H9 (cell line): ENCODE measurements at regions not wholly inside any gene's neighbourhood (a gene's known extent, or its start where the extent isn't known, plus 50 kb on each side); places are given as distances from the start of the nearest gene placed in this dataset.
"Not testable (repeated sequence)": the region's sequence is repeated elsewhere in the genome, so short reads cannot be mapped to it uniquely, and the experiment has no call there.

Experiments used
- DNase-seq: peaks from one replicate; pipeline ENCODE4 v3.0.0-alpha.2; 2017
- H2AFZ ChIP-seq: one replicate; pipeline ENCODE4 v1.6.1; 2013; ENCODE audit warnings: mild to moderate bottlenecking, low read length, control low read depth, moderate library complexity
- H2AK5ac ChIP-seq: 2 replicates; pipeline ENCODE4 v1.6.1; 2013; ENCODE audit warnings: low read length, control low read depth, mixed read lengths; ENCODE audit not compliant: insufficient read length
- H2BK120ac ChIP-seq: one replicate; pipeline ENCODE4 v1.6.1; 2013; ENCODE audit warnings: low read depth, mild to moderate bottlenecking, low read length, control low read depth, inconsistent platforms; ENCODE audit not compliant: poor library complexity, severe bottlenecking
- H2BK12ac ChIP-seq: 2 replicates; pipeline ENCODE4 v1.6.1; 2013; ENCODE audit warnings: low read length, control low read depth, mixed read lengths, low read depth; ENCODE audit not compliant: insufficient read length
- H2BK15ac ChIP-seq: 2 replicates; pipeline ENCODE4 v1.6.1; 2013; ENCODE audit warnings: low read depth, low read length, control low read depth
- H2BK20ac ChIP-seq: one replicate; pipeline ENCODE4 v1.6.1; 2013; ENCODE audit warnings: low read depth, mild to moderate bottlenecking, low read length, control low read depth, inconsistent platforms; ENCODE audit not compliant: poor library complexity, severe bottlenecking
- H2BK5ac ChIP-seq: 2 replicates; pipeline ENCODE4 v1.6.1; 2013; ENCODE audit warnings: low read length, control low read depth, mixed read lengths; ENCODE audit not compliant: insufficient read length
- H3K14ac ChIP-seq: 2 replicates; pipeline ENCODE4 v1.6.1; 2013; ENCODE audit warnings: low read length, control low read depth; ENCODE audit not compliant: insufficient read depth
- H3K18ac ChIP-seq: 2 replicates; pipeline ENCODE4 v1.6.1; 2013; ENCODE audit warnings: low read depth, mild to moderate bottlenecking, mixed read lengths, low read length, control low read depth; ENCODE audit not compliant: insufficient read length
- H3K23ac ChIP-seq: 2 replicates; pipeline ENCODE4 v1.6.1; 2013; ENCODE audit warnings: low read length, control low read depth, mixed read lengths, low read depth; ENCODE audit not compliant: insufficient read length
- H3K23me2 ChIP-seq: 2 replicates; pipeline ENCODE4 v1.6.1; 2013; ENCODE audit warnings: low read depth, mild to moderate bottlenecking, mixed read lengths, low read length, control low read depth; ENCODE audit not compliant: insufficient read length, poor library complexity, severe bottlenecking
- H3K27ac ChIP-seq: 2 replicates; pipeline ENCODE4 v1.5.1; 2013; ENCODE audit warnings: low read length, control low read depth, mixed read lengths, low read depth; ENCODE audit not compliant: insufficient read length
- H3K27me3 ChIP-seq: 2 replicates; pipeline ENCODE4 v1.6.1; 2013; ENCODE audit warnings: low read length, control low read depth, inconsistent platforms; ENCODE audit not compliant: insufficient read depth
- H3K4ac ChIP-seq: 2 replicates; pipeline ENCODE4 v1.6.1; 2013; ENCODE audit warnings: low read depth, mild to moderate bottlenecking, control low read depth, inconsistent platforms, low read length, moderate library complexity
- H3K4me1 ChIP-seq: 2 replicates; pipeline ENCODE4 v1.6.1; 2013; ENCODE audit warnings: low read length, control low read depth, inconsistent platforms; ENCODE audit not compliant: insufficient read depth
- H3K4me2 ChIP-seq: 2 replicates; pipeline ENCODE4 v1.6.1; 2013; ENCODE audit warnings: low read length, control low read depth, mixed read lengths; ENCODE audit not compliant: insufficient read length, insufficient read depth
- H3K56ac ChIP-seq: 2 replicates; pipeline ENCODE4 v1.6.1; 2013; ENCODE audit warnings: low read depth, mild to moderate bottlenecking, mixed read lengths, low read length, control low read depth; ENCODE audit not compliant: insufficient read length
- H3K79me1 ChIP-seq: 2 replicates; pipeline ENCODE4 v1.6.1; 2013; ENCODE audit warnings: low read depth, mild to moderate bottlenecking, moderate library complexity, low read length, control low read depth, inconsistent platforms; ENCODE audit not compliant: insufficient read depth, poor library complexity, severe bottlenecking
- H3K79me2 ChIP-seq: 2 replicates; pipeline ENCODE4 v1.6.1; 2013; ENCODE audit warnings: low read length, control low read depth, inconsistent platforms; ENCODE audit not compliant: insufficient read depth
- H3K9ac ChIP-seq: 2 replicates; pipeline ENCODE4 v1.6.1; 2013; ENCODE audit warnings: low read length, control low read depth, mixed read lengths; ENCODE audit not compliant: insufficient read length; ENCODE audit errors: extremely low read depth
- H3K9me3 ChIP-seq: one replicate; pipeline ENCODE4 v1.6.1; 2013; ENCODE audit warnings: low read depth, low read length, inconsistent platforms; ENCODE audit not compliant: control insufficient read depth
- H3T11ph ChIP-seq: one replicate; pipeline ENCODE4 v1.6.1; 2013; ENCODE audit warnings: mild to moderate bottlenecking, low read length, control low read depth, inconsistent platforms
- H4K20me1 ChIP-seq: one replicate; pipeline ENCODE4 v1.6.1; 2013; ENCODE audit not compliant: control insufficient read depth, insufficient read length, insufficient read depth
- H4K5ac ChIP-seq: 2 replicates; pipeline ENCODE4 v1.6.1; 2013; ENCODE audit warnings: low read depth, mild to moderate bottlenecking, mixed read lengths, low read length, control low read depth; ENCODE audit not compliant: insufficient read length
- H4K8ac ChIP-seq: replicated peaks from 2 replicates; pipeline ENCODE4 v1.6.1; 2013; ENCODE audit warnings: low read length, control low read depth, mixed read lengths, low read depth; ENCODE audit not compliant: insufficient read length
- H4K91ac ChIP-seq: 2 replicates; pipeline ENCODE4 v1.6.1; 2013; ENCODE audit warnings: low read depth, mild to moderate bottlenecking, moderate library complexity, mixed read lengths, low read length, control low read depth; ENCODE audit not compliant: insufficient read length
- H3K27ac Mint-ChIP-seq, 3 experiments: 2 replicates in 2 of 3; 3 replicates in 1 of 3; pipeline ENCODE4 v1.8.0; 2020 to 2021; ENCODE audit warnings: mixed read lengths in 3 of 3, mild to moderate bottlenecking in 1 of 3, moderate library complexity in 1 of 3
- H3K27me3 Mint-ChIP-seq: 2 replicates; pipeline ENCODE4 v1.8.0; 2021; ENCODE audit warnings: low read depth, mild to moderate bottlenecking, moderate library complexity, mixed read lengths
- H3K36me3 Mint-ChIP-seq, 3 experiments: 2 replicates in 2 of 3; 3 replicates in 1 of 3; pipeline ENCODE4 v1.8.0; 2020 to 2021; ENCODE audit warnings: low read depth in 3 of 3, mixed read lengths in 3 of 3; ENCODE audit not compliant: insufficient read depth in 1 of 3
- H3K4me1 Mint-ChIP-seq, 2 experiments: 2 replicates each; pipeline ENCODE4 v1.8.0; 2020; ENCODE audit warnings: mixed read lengths in 2 of 2
- H3K4me3 Mint-ChIP-seq, 2 experiments: 2 replicates in 1 of 2; 3 replicates in 1 of 2; pipeline ENCODE4 v1.8.0; 2020 to 2021; ENCODE audit warnings: mild to moderate bottlenecking in 2 of 2, mixed read lengths in 2 of 2, moderate library complexity in 1 of 2
- H3K9me3 Mint-ChIP-seq, 2 experiments: 2 replicates in 1 of 2; 3 replicates in 1 of 2; pipeline ENCODE4 v1.8.0; 2020; ENCODE audit warnings: mild to moderate bottlenecking in 2 of 2, mixed read lengths in 2 of 2, moderate library complexity in 1 of 2
- WGBS: extraction: QIAGEN DNeasy Blood & Tissue Kit; methylation state at CpG from one replicate; pipeline ENCODE4 v1.1.7; 2013; ENCODE audit warnings: missing lambda C conversion rate, low lambda C conversion rate, mixed read lengths; ENCODE audit not compliant: insufficient read length; ENCODE audit errors: extremely low coverage; 5-methylcytosine and 5-hydroxymethylcytosine counted together
- TF ChIP-seq, protein P1 (sequence below): fragments of 200-600 bp; sonication (generic); conservative IDR thresholded peaks from 3 replicates; pipeline ENCODE4 v1.8.0; 2021; ENCODE audit warnings: antibody characterized with exemption, mild to moderate bottlenecking

DNA sequence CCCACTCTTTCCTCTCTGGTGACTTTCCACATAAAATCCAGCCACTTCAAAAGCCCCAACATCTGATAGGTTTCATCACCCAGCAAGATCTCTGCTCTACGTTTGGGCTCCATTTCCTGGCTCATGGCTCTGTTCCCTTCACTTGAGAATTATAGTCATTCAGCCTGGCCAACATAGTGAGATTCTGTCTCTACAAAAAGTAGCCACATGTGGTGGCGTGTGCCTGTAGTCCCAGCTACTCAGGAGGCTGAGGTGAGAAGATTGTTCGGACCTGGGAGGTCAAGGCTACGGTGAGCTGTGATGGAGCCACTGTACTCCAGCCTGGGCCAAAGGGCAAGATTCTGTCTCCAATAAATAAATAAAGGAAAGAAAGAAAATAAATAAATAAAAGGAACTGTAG lies 83.3 kb upstream of the IGFBPL1 start:
- Histone ChIP-seq H3K4me1 (no peaks in the 10 kb centered on the region), H2AK5ac (no peak overlapping the region), H3K4me2 (no peak overlapping the region), H3K23me2 (no peaks in the 10 kb centered on the region), H3K79me2 (no peaks in the 10 kb centered on the region), H3K14ac (no peak overlapping the region), H2BK120ac (no peak overlapping the region), H3K9me3 (no peaks in the 10 kb centered on the region), H2BK5ac (no peak overlapping the region), H2BK12ac (no peak overlapping the region), H3K9ac (no peak overlapping the region), H4K20me1 (no peaks in the 10 kb centered on the region), H3K23ac (no peak overlapping the region), H4K8ac (no peak overlapping the region), H2BK15ac (no peak overlapping the region), H3T11ph (no peak overlapping the region), H4K5ac (no peak overlapping the region), H3K56ac (no peak overlapping the region), H3K79me1 (no peaks in the 10 kb centered on the region), H3K27me3 (no peaks in the 10 kb centered on the region), H4K91ac (no peak overlapping the region), H2BK20ac (no peak overlapping the region), H3K4ac (no peak overlapping the region), H3K27ac (no peak overlapping the region), H2AFZ (no peak overlapping the region), H3K18ac (no peak overlapping the region)
- no peak overlapping the region; a peak in 1 of 7 replicates for H3K27ac Mint-ChIP-seq
- DNase-seq = no peak
- H3K36me3 Mint-ChIP-seq = no peaks in the 10 kb centered on the region
- TF ChIP-seq, protein P1, sequence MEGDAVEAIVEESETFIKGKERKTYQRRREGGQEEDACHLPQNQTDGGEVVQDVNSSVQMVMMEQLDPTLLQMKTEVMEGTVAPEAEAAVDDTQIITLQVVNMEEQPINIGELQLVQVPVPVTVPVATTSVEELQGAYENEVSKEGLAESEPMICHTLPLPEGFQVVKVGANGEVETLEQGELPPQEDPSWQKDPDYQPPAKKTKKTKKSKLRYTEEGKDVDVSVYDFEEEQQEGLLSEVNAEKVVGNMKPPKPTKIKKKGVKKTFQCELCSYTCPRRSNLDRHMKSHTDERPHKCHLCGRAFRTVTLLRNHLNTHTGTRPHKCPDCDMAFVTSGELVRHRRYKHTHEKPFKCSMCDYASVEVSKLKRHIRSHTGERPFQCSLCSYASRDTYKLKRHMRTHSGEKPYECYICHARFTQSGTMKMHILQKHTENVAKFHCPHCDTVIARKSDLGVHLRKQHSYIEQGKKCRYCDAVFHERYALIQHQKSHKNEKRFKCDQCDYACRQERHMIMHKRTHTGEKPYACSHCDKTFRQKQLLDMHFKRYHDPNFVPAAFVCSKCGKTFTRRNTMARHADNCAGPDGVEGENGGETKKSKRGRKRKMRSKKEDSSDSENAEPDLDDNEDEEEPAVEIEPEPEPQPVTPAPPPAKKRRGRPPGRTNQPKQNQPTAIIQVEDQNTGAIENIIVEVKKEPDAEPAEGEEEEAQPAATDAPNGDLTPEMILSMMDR = no peak
- no peaks in the 10 kb centered on the region for H3K9me3 Mint-ChIP-seq
- H3K27me3 Mint-ChIP-seq = no peaks in the 10 kb centered on the region
- no peak overlapping the region for H3K4me3 Mint-ChIP-seq
- no peaks in the 10 kb centered on the region for H3K4me1 Mint-ChIP-seq
- WGBS = no CpG with 5 or more reads among the region's 4 CpGs

GRCh38 chr9:38500171-38500570 lies 75.9 kb upstream of the IGFBPL1 start:
- H3T11ph ChIP-seq, H4K8ac ChIP-seq, H3K56ac ChIP-seq, H3K18ac ChIP-seq, H4K20me1 ChIP-seq, H3K79me2 ChIP-seq, H2BK20ac ChIP-seq, H2BK12ac ChIP-seq, H2BK15ac ChIP-seq, H3K4me3 Mint-ChIP-seq, H3K27ac ChIP-seq, H3K36me3 Mint-ChIP-seq, H3K27ac Mint-ChIP-seq, H3K9me3 ChIP-seq, H3K27me3 ChIP-seq, H4K5ac ChIP-seq, H4K91ac ChIP-seq, H3K9ac ChIP-seq, H3K4me1 ChIP-seq, H3K4me2 ChIP-seq, H3K79me1 ChIP-seq, H2AK5ac ChIP-seq, H3K23me2 ChIP-seq, H2BK5ac ChIP-seq, H2BK120ac ChIP-seq, H3K27me3 Mint-ChIP-seq, H3K9me3 Mint-ChIP-seq, H3K4ac ChIP-seq, DNase-seq, H3K14ac ChIP-seq, H3K23ac ChIP-seq, H2AFZ ChIP-seq: not testable (repeated sequence)
- WGBS = no CpG with 5 or more reads among the region's 4 CpGs
- H3K4me1 Mint-ChIP-seq = peaks cover 10% of the 10 kb centered on the region in 2 experiments
